ENCODE measurements at regions not wholly inside any gene's neighbourhood (a gene's known extent, or its start where the extent isn't known, plus 50 kb on each side); places are given as distances from the start of the nearest gene placed in this dataset.

DNA sequence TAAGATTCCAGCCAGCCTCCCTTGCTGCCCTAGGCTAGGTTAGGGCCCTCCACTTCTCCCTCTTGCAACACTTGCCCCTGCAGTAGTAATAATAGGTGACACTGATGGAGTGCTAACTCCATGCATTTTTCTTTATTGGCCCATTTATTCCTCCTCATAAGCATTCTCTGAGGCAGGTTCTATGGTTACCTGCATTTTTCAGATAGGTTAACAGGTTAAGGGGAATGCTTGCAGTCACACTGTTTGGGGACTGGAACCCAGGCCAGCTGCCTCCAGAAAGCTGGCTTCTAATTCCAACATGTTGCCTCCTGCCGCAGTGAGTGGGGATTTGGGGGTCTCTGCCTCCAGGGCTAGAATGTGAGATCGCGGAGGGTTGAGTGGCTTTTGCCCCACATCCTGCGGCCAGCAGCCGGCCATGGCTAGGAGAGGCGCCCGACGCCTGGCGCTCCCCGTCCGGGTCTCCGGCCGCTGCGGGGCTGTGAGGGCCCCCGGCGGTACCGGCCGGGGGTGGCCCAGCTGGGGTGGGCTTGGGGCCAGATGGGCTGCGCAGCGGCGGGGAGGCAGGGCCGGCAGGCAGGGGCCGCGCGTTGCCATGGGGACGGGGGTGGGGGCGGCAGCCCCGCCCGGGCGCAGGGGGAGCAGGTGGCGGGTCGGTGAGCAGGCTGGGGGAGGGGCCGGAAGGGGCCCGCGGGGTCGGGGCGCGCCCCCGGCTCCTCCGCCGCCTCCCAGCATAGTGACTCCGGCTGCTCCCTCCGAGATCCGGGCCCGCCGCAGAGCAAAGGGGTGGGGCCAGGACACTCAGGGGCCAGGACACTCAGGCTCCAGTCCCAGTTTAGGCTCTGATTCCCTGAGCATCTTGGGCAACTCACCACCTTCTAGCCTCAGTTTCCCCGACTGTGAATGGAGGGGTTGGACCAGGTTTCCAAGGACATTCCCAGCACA is 68.4 kb upstream of the SSBP3 start:
- no peak for TF ChIP-seq RFX5 (IDR thresholded peaks at IDR 0.05; ENCODE audit: low read depth, low read length)
- TF ChIP-seq, protein P1, sequence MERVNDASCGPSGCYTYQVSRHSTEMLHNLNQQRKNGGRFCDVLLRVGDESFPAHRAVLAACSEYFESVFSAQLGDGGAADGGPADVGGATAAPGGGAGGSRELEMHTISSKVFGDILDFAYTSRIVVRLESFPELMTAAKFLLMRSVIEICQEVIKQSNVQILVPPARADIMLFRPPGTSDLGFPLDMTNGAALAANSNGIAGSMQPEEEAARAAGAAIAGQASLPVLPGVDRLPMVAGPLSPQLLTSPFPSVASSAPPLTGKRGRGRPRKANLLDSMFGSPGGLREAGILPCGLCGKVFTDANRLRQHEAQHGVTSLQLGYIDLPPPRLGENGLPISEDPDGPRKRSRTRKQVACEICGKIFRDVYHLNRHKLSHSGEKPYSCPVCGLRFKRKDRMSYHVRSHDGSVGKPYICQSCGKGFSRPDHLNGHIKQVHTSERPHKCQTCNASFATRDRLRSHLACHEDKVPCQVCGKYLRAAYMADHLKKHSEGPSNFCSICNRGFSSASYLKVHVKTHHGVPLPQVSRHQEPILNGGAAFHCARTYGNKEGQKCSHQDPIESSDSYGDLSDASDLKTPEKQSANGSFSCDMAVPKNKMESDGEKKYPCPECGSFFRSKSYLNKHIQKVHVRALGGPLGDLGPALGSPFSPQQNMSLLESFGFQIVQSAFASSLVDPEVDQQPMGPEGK (CRISPR knock-in tag; IDR thresholded peaks at IDR 0.05; ENCODE audit: borderline replicate concordance) = no peak
- TF ChIP-seq EZH2 (IDR thresholded peaks at IDR 0.05; ENCODE audit: borderline replicate concordance, low read depth, low read length) = no peak
- TF ChIP-seq NCOA1 (IDR thresholded peaks at IDR 0.05; ENCODE audit: low read depth) = no peak

All from K562 (cell line).